ENCODE measurements at regions not wholly inside any gene's neighbourhood (a gene's known extent, or its start where the extent isn't known, plus 50 kb on each side); places are given as distances from the start of the nearest gene placed in this dataset.

DNA sequence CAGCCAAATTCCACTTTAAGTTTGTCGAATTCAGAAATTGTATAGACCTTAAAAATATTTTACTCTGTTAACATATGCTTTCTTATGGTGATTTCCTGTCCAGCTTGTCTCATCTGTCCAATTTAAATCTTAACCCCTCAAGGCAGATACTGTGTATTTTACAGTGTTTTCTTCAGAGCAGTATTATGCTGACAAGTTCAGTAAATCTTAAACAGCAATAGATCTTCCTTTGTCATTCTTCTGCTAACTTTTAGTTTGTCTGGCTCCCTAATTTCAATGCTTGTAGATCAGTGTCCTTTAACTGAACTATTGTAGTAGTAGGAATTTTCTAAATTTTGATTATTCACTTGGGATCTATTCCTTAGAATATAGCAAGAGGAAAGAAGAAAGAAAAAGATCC lies 52.8 kb upstream of the MEIS1 start:
- H3K27ac ChIP-seq = no peak overlapping the region
- H3K4me3 ChIP-seq = no peak overlapping the region
- no peaks in the 10 kb centered on the region for H3K36me3 ChIP-seq
- TF ChIP-seq, protein P1, sequence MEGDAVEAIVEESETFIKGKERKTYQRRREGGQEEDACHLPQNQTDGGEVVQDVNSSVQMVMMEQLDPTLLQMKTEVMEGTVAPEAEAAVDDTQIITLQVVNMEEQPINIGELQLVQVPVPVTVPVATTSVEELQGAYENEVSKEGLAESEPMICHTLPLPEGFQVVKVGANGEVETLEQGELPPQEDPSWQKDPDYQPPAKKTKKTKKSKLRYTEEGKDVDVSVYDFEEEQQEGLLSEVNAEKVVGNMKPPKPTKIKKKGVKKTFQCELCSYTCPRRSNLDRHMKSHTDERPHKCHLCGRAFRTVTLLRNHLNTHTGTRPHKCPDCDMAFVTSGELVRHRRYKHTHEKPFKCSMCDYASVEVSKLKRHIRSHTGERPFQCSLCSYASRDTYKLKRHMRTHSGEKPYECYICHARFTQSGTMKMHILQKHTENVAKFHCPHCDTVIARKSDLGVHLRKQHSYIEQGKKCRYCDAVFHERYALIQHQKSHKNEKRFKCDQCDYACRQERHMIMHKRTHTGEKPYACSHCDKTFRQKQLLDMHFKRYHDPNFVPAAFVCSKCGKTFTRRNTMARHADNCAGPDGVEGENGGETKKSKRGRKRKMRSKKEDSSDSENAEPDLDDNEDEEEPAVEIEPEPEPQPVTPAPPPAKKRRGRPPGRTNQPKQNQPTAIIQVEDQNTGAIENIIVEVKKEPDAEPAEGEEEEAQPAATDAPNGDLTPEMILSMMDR (IDR thresholded peaks at IDR 0.05) = no peak
- TF ChIP-seq POLR2A (IDR thresholded peaks at IDR 0.05) = no peak
- no peaks in the 10 kb centered on the region for H3K4me1 ChIP-seq
- no peak for DNase-seq
- intact Hi-C loops (cut with DNase I; ENCODE audit: low total_unique reads) = no loop called here
- no peaks in the 10 kb centered on the region for H3K9me3 ChIP-seq
- H3K27me3 ChIP-seq = no peaks in the 10 kb centered on the region

DNA sequence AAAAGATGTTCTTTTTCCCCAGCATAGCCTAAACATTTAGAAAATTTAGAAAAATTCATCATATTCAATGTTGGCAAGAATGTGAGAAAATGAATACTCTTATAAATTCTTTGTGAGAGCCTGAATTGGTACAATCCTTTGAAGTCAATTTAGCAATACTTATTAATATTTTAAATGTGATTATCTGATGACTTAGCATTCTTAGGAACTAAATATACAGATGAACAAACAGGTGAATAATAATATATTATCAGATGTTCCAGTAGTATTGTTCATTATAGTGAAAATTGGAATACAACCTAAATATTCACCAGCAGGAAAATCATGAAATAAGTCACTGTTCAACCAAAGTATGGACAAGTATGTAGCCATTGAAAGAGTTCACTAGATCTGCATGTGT lies 55.5 kb upstream of the MEIS1 start:
- Histone ChIP-seq H3K27me3 (no peaks in the 10 kb centered on the region), H3K9me3 (no peaks in the 10 kb centered on the region), H3K4me1 (no peaks in the 10 kb centered on the region), H3K4me3 (no peak overlapping the region), H3K36me3 (no peaks in the 10 kb centered on the region), H3K27ac (no peak overlapping the region)
- intact Hi-C loops (cut with DNase I; ENCODE audit: low total_unique reads) = no loop called here
- TF ChIP-seq, protein P1 (IDR thresholded peaks at IDR 0.05) = no peak
- no peak for TF ChIP-seq POLR2A (IDR thresholded peaks at IDR 0.05)
- DNase-seq = no peak

DNA sequence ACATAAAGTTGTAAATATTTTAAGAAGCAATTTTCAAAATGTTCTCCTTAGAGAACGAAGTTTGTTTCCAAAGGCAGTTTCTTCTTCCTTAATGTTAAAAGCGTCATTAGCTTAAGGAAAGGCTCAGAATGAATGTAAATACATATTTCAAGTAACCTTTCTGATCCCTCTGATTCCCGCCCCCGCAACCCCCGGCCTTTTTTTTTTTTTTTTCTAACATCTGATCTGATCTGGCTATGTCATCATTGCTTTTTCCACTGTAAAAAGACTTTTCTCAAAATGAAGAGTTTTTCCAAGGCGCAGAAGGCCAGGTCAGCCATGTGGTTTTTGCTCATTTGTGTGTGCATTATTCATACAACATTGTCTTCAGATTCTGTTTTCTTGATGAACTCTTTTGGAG lies 57.1 kb upstream of the MEIS1 start:
- H3K4me3 ChIP-seq = no peak overlapping the region
- H3K4me1 ChIP-seq = no peaks in the 10 kb centered on the region
- H3K27me3 ChIP-seq = no peaks in the 10 kb centered on the region
- intact Hi-C loops (cut with DNase I; ENCODE audit: low total_unique reads) = no loop called here
- H3K27ac ChIP-seq = no peak overlapping the region
- H3K36me3 ChIP-seq = no peaks in the 10 kb centered on the region
- no peak for DNase-seq
- TF ChIP-seq POLR2A (IDR thresholded peaks at IDR 0.05) = no peak
- TF ChIP-seq, protein P1 (IDR thresholded peaks at IDR 0.05) = no peak
- no peaks in the 10 kb centered on the region for H3K9me3 ChIP-seq

DNA sequence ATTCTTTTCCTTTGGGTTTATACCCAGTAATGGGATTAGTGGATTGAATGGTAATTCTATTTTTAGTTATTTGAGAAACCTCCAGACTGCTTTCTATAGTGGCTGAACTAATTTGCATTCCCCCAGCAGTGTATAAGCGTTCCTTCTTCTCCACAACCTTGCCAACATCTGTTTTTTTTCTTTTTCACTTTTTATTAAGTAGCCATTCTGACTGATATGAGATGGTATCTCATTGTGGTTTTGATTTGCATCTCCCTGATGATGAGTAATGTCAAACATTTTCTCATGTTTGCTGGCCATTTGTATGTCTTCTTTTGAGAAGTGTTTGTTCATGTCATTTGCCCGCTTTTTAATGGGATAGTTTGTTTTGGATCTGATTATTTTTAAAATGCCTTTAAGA lies 64.1 kb upstream of the MEIS1 start:
- H3K4me3 ChIP-seq = no peak overlapping the region
- TF ChIP-seq, protein P1 (IDR thresholded peaks at IDR 0.05) = no peak
- TF ChIP-seq POLR2A (IDR thresholded peaks at IDR 0.05) = no peak

DNA sequence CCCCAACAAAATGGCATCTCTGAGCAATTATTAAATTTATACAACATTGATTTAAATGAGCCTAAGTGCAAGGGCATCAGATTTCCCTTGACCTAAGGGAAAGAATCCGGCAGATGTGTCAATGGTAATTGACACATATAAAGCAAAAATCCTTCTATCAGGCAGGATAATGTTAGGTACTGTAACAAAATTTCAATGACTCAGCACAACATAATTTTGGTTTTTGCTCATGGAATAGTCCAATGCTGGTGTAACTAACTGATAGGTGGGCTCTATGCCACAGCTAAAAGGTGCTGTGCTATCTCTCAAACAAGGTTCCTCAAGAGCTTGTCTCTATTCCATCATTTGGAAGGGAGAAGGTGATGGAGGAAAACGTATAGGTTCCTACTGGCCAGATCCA lies 68.3 kb upstream of the MEIS1 start:
- DNase-seq = no peak
- TF ChIP-seq, protein P1 (IDR thresholded peaks at IDR 0.05) = no peak
- no peak for TF ChIP-seq POLR2A (IDR thresholded peaks at IDR 0.05)
- Histone ChIP-seq H3K36me3 (no peaks in the 10 kb centered on the region), H3K9me3 (no peaks in the 10 kb centered on the region), H3K27ac (no peak overlapping the region), H3K4me1 (peaks cover 4 to 9% of the 10 kb centered on the region in 2 donors), H3K4me3 (no peak overlapping the region), H3K27me3 (no peaks in the 10 kb centered on the region)
- intact Hi-C loops (cut with DNase I; ENCODE audit: low total_unique reads) = no loop called here

More for the DNA sequence above, 64.1 kb upstream of the MEIS1 start:
- H3K4me1 ChIP-seq = peaks cover 0 to under 1% of the 10 kb centered on the region in 2 donors
- H3K27me3 ChIP-seq = no peaks in the 10 kb centered on the region
- intact Hi-C loops (cut with DNase I; ENCODE audit: low total_unique reads) = no loop called here
- no peaks in the 10 kb centered on the region for H3K36me3 ChIP-seq
- no peaks in the 10 kb centered on the region for H3K9me3 ChIP-seq
- DNase-seq = no peak
- no peak overlapping the region for H3K27ac ChIP-seq
